SK-N-SH (cell line): ENCODE measurements at regions not wholly inside any gene's neighbourhood (a gene's known extent, or its start where the extent isn't known, plus 50 kb on each side); places are given as distances from the start of the nearest gene placed in this dataset.

Source experiments
- CTCF ChIP-seq: fragments of 200-600 bp; sonication (generic); IDR thresholded peaks from 2 replicates; pipeline ENCODE4 v1.6.1; 2017; ENCODE audit warnings: antibody characterized with exemption, mild to moderate bottlenecking, moderate library complexity
- ELF1 ChIP-seq: IDR thresholded peaks from 2 replicates; pipeline ENCODE4 v1.4.0; 2012
- EZH2phosphoT487 ChIP-seq: fragments of 200-600 bp; sonication (generic); IDR thresholded peaks from 2 replicates; pipeline ENCODE4 v1.6.1; 2017; ENCODE audit warnings: low read depth, mixed run types, mild to moderate bottlenecking, antibody characterized with exemption, moderate library complexity, borderline replicate concordance
- FOXM1 ChIP-seq: IDR thresholded peaks from 2 replicates; pipeline ENCODE4 v1.4.0; 2012; ENCODE audit warnings: low read depth, mild to moderate bottlenecking
- MAX ChIP-seq: IDR thresholded peaks from 2 replicates; pipeline ENCODE4 v1.4.0; 2012; ENCODE audit warnings: low read depth
- MXI1 ChIP-seq: IDR thresholded peaks from 2 replicates; pipeline ENCODE4 v1.6.1; 2012; ENCODE audit warnings: mild to moderate bottlenecking, low read depth, low read length, improper control_type of control experiment
- NFIC ChIP-seq: IDR thresholded peaks from 2 replicates; pipeline ENCODE4 v1.4.0; 2012; ENCODE audit warnings: borderline replicate concordance
- RAD21 ChIP-seq: IDR thresholded peaks from 2 replicates; pipeline ENCODE4 v1.6.1; 2012; ENCODE audit warnings: mild to moderate bottlenecking, low read length
- RCOR1 ChIP-seq: fragments of 150-350 bp; IDR thresholded peaks from 2 replicates; pipeline ENCODE4 v1.6.1; 2017; ENCODE audit warnings: antibody characterized with exemption, low read length
- YY1 ChIP-seq: IDR thresholded peaks from 2 replicates; pipeline ENCODE4 v1.4.0; 2012; ENCODE audit warnings: low read depth, mild to moderate bottlenecking
- TF ChIP-seq, protein P1 (sequence below): IDR thresholded peaks from 2 replicates; pipeline ENCODE4 v1.4.0; 2012; ENCODE audit warnings: low read depth, borderline replicate concordance

GRCh38 chr2:122634256-122634655, 878.8 kb downstream of the TSN start:
- TF ChIP-seq CTCF (no peak), YY1 (no peak), RAD21 (no peak), MAX (no peak), ELF1 (no peak), NFIC (no peak), RCOR1 (no peak), MXI1 (no peak), FOXM1 (no peak), EZH2phosphoT487 (no peak)
- TF ChIP-seq, protein P1, sequence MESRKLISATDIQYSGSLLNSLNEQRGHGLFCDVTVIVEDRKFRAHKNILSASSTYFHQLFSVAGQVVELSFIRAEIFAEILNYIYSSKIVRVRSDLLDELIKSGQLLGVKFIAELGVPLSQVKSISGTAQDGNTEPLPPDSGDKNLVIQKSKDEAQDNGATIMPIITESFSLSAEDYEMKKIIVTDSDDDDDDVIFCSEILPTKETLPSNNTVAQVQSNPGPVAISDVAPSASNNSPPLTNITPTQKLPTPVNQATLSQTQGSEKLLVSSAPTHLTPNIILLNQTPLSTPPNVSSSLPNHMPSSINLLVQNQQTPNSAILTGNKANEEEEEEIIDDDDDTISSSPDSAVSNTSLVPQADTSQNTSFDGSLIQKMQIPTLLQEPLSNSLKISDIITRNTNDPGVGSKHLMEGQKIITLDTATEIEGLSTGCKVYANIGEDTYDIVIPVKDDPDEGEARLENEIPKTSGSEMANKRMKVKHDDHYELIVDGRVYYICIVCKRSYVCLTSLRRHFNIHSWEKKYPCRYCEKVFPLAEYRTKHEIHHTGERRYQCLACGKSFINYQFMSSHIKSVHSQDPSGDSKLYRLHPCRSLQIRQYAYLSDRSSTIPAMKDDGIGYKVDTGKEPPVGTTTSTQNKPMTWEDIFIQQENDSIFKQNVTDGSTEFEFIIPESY: no peak
